OCI-LY3 (cell line): ENCODE measurements at regions not wholly inside any gene's neighbourhood (a gene's known extent, or its start where the extent isn't known, plus 50 kb on each side); places are given as distances from the start of the nearest gene placed in this dataset.

Source experiments
- H2AFZ ChIP-seq: fragments of 200-600, 300-600 bp; shearing (Covaris generic); 2 replicates; pipeline ENCODE4 v1.6.0; 2014; ENCODE audit warnings: antibody characterized with exemption, low read depth, low read length
- H3K27ac ChIP-seq: fragments of 200-600, 300-600 bp; sonication (generic); 2 replicates; pipeline ENCODE4 v1.5.1; 2014; ENCODE audit warnings: mild to moderate bottlenecking, low read length, moderate library complexity, mixed read lengths
- H3K27me3 ChIP-seq: fragments of 200-600, 300-600 bp; sonication (generic); 2 replicates; pipeline ENCODE4 v1.6.1; 2014; ENCODE audit warnings: low read depth, low read length, mixed read lengths
- H3K36me3 ChIP-seq: fragments of 200-600, 300-600 bp; sonication (generic); replicated peaks from 2 replicates; pipeline ENCODE3; 2014; ENCODE audit warnings: low read depth, low read length, mixed read lengths
- H3K4me1 ChIP-seq: fragments of 300-600, 200-600 bp; sonication (generic); 2 replicates; pipeline ENCODE4 v1.6.1; 2014; ENCODE audit warnings: low read length, mixed read lengths
- H3K4me2 ChIP-seq: fragments of 200-600, 300-600 bp; sonication (generic); 2 replicates; pipeline ENCODE4 v1.6.1; 2014; ENCODE audit warnings: low read length, mixed read lengths
- H3K4me3 ChIP-seq: fragments of 300-600, 200-600 bp; sonication (generic); 2 replicates; pipeline ENCODE4 v1.5.1; 2014; ENCODE audit warnings: antibody characterized with exemption, mild to moderate bottlenecking, low read length, moderate library complexity
- H3K79me2 ChIP-seq: fragments of 300-600, 200-600 bp; shearing (Covaris generic); 2 replicates; pipeline ENCODE4 v1.6.1; 2014; ENCODE audit warnings: mild to moderate bottlenecking, low read length, mixed read lengths
- H3K9ac ChIP-seq: fragments of 300-600, 200-600 bp; shearing (Covaris generic); 2 replicates; pipeline ENCODE4 v1.6.0; 2014; ENCODE audit warnings: mild to moderate bottlenecking, low read length, moderate library complexity
- H3K9me3 ChIP-seq: fragments of 200-600, 300-600 bp; shearing (Covaris generic); 2 replicates; pipeline ENCODE4 v1.6.1; 2014; ENCODE audit warnings: low read length, mixed read lengths; ENCODE audit not compliant: insufficient read depth
- H4K20me1 ChIP-seq: fragments of 200-600, 300-600 bp; sonication (generic); 2 replicates; pipeline ENCODE4 v1.6.1; 2016; ENCODE audit warnings: low read length, mixed read lengths; ENCODE audit not compliant: insufficient read depth
- CTCF ChIP-seq: fragments of 200-600, 300-600 bp; sonication (generic); IDR thresholded peaks from 2 replicates; pipeline ENCODE4 v1.5.1; 2014; ENCODE audit warnings: antibody characterized with exemption, low read length, low read depth
- EZH2phosphoT487 ChIP-seq: fragments of 200-600 bp; shearing (Covaris generic); IDR thresholded peaks from 2 replicates; pipeline ENCODE4 v1.6.1; 2018; ENCODE audit warnings: antibody characterized with exemption, mixed run types, low read depth

GRCh38 chrX:147376601-147377422, 534.9 kb upstream of the FMR1 start:
- H3K27ac ChIP-seq: no peak overlapping the region
- H4K20me1 ChIP-seq: no peaks in the 10 kb centered on the region
- H3K9ac ChIP-seq: no peak overlapping the region
- no peaks in the 10 kb centered on the region for H3K36me3 ChIP-seq
- no peak overlapping the region for H3K4me3 ChIP-seq
- no peak overlapping the region for H3K4me2 ChIP-seq
- H2AFZ ChIP-seq: no peak overlapping the region
- H3K9me3 ChIP-seq: no peaks in the 10 kb centered on the region
- TF ChIP-seq CTCF (no peak), EZH2phosphoT487 (no peak)
- peaks cover 14% of the 10 kb centered on the region for H3K4me1 ChIP-seq
- no peaks in the 10 kb centered on the region for H3K27me3 ChIP-seq
- no peaks in the 10 kb centered on the region for H3K79me2 ChIP-seq

GRCh38 chrX:147364896-147365295, 546.8 kb upstream of the FMR1 start:
- no peaks in the 10 kb centered on the region for H4K20me1 ChIP-seq
- TF ChIP-seq EZH2phosphoT487 (no peak), CTCF (no peak)
- no peaks in the 10 kb centered on the region for H3K79me2 ChIP-seq
- peaks cover 15% of the 10 kb centered on the region for H3K4me1 ChIP-seq
- no peak overlapping the region for H3K27ac ChIP-seq
- H3K36me3 ChIP-seq: no peaks in the 10 kb centered on the region
- no peak overlapping the region for H2AFZ ChIP-seq
- H3K27me3 ChIP-seq: no peaks in the 10 kb centered on the region
- peak overlapping the region; percentile 22; the same call in 1 of the 2 replicates for H3K4me2 ChIP-seq
- H3K9ac ChIP-seq: no peak overlapping the region
- H3K4me3 ChIP-seq: no peak overlapping the region
- H3K9me3 ChIP-seq: no peaks in the 10 kb centered on the region

DNA sequence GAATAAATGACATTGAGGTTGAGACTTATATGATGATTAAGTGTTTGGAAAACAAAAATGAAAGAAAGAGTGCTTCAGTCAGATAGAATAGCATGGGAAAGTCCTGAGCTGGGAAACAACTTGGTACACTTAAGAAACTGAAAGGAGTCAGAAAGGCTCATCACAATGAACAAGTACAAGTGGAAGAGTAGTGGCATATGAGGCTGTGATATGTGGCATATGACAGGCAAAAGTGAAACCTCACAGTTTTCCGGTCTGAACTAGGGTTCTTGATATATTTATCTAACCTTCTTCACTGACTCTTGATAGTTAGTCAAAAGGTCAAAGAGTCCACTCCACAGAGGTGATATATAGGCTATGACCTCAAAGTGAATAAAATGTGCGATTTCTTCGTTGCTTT, 537.1 kb upstream of the CXorf51A start:
- H3K27ac ChIP-seq: no peak overlapping the region
- H3K27me3 ChIP-seq: no peaks in the 10 kb centered on the region
- H2AFZ ChIP-seq: no peak overlapping the region
- no peak for TF ChIP-seq CTCF
- no peak for TF ChIP-seq EZH2phosphoT487
- H3K9me3 ChIP-seq: no peaks in the 10 kb centered on the region
- no peaks in the 10 kb centered on the region for H3K4me1 ChIP-seq
- H3K4me3 ChIP-seq: no peak overlapping the region
- H3K36me3 ChIP-seq: no peaks in the 10 kb centered on the region
- no peak overlapping the region for H3K9ac ChIP-seq
- no peak overlapping the region for H3K4me2 ChIP-seq
- H4K20me1 ChIP-seq: no peaks in the 10 kb centered on the region
- H3K79me2 ChIP-seq: no peaks in the 10 kb centered on the region

DNA sequence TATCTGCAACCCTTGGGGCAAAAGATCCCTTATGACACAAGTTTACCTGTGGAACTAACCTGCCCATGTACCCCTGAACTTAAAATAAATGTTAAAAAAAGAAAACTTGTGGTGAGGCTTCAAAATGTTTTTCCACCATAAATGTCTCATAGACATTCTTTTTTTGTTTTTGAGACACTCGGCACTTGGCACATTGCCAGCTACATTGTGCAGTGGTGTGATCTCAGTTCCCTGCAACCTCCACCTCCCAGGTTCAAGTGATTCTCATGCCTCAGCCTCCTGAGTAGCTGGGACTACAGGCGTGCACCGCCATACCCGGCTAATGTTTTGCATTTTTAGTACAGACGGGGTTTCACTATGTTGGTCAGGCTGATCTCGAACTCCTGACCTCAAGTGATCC, 528.9 kb upstream of the CXorf51A start:
- Histone ChIP-seq H3K27me3 (no peaks in the 10 kb centered on the region), H4K20me1 (no peaks in the 10 kb centered on the region), H3K36me3 (no peaks in the 10 kb centered on the region), H3K4me3 (no peak overlapping the region), H3K4me1 (no peaks in the 10 kb centered on the region), H3K9me3 (no peaks in the 10 kb centered on the region), H3K27ac (no peak overlapping the region), H3K79me2 (no peaks in the 10 kb centered on the region), H2AFZ (no peak overlapping the region), H3K9ac (no peak overlapping the region), H3K4me2 (no peak overlapping the region)
- TF ChIP-seq EZH2phosphoT487 (no peak), CTCF (no peak)
